GM19467 (cell line): ENCODE measurements at regions not wholly inside any gene's neighbourhood (a gene's known extent, or its start where the extent isn't known, plus 50 kb on each side); places are given as distances from the start of the nearest gene placed in this dataset.

Experiments
- ATAC-seq: cut with Tn5 transposase; IDR thresholded peaks from one replicate; pipeline ENCODE4 v1.9.1; 2021; ENCODE audit warnings: mild to moderate bottlenecking, moderate library complexity; ENCODE audit not compliant: unreplicated experiment

DNA sequence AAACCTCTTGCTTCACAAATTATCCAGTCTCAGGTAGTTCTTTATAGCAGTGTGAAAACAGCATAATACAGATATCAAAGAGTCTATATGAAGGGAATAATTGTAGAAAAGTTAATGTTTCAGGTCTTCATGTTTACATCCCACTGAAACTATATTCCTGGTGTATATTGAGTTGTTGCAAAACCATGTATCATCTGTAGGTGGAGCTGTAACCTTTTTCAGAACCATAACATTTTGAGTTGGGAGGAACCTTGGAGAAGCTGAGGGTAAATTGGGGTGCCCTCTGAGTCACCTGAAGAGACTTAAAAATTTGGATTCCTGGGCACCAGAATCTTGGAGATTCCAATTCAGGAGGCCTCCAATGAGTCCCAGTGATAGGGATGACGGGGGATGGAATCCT, 51.9 kb upstream of the TAPT1 start:
- no peak for ATAC-seq
